Dedifferentiated amniotic fluid mesenchymal stem cell (primary cell): ENCODE measurements at regions not wholly inside any gene's neighbourhood (a gene's known extent, or its start where the extent isn't known, plus 50 kb on each side); places are given as distances from the start of the nearest gene placed in this dataset.
"Not testable (repeated sequence)": the region's sequence is repeated elsewhere in the genome, so short reads cannot be mapped to it uniquely, and the experiment has no call there.

Source experiments
- DNase-seq: peaks from one replicate; pipeline ENCODE4 v3.0.0-alpha.2; 2016; ENCODE audit errors: extremely low spot score

- DNase-seq = no peak
Measured at GRCh38 chr5:83810511-83810910, 89.9 kb upstream of the HAPLN1 start.

- DNase-seq = no peak
Measured at GRCh38 chr5:83802686-83803085, 82.0 kb upstream of the HAPLN1 start.

DNA sequence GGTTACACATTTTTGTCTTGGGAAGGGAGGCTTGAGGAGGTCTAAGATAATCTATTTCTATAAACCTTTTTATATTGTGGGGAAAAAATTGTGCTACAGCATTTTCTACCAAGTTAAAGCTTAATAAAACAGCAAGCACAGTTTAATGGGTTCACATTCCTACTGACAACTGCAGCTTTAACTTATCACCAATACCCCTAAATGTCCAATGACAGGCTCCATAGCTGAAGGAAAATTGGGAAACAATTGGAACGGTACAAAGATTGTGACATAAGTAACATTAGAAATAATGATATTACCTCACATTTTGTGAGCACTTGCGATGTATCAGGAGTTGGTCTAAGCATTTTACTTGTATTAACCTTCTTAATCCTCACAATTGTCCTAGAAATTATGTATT, 79.5 kb upstream of the HAPLN1 start:
- DNase-seq = no peak

- not testable (repeated sequence) for DNase-seq
Measured at GRCh38 chr5:83799020-83799419, 78.4 kb upstream of the HAPLN1 start.

GRCh38 chr5:83789371-83789770, 68.7 kb upstream of the HAPLN1 start:
- no peak for DNase-seq

GRCh38 chr5:83787631-83788030, 67.0 kb upstream of the HAPLN1 start:
- DNase-seq = no peak

DNA sequence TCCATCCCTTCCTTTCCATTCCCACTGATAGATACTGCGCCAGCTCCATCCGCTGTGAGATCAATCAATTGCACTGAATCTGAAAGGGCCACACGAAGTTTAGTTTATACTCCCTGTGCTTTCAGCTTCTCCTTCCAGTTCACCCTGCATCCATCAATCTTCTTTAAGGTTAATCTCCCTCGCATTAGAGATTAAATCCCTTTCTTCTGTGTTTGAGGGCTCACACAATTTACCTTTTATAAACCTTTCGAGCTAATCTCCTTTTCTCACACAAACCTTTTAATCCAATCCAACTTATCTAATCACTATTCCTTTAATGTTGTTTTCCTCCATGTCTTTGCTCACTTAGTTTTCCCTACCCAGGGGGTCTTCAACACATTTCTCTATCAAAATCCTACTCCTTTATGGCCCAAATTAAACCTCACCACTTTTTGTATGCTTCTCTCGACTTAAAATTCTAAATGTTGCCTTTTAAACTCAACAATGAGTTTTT, 64.6 kb upstream of the HAPLN1 start:
- no peak for DNase-seq

DNA sequence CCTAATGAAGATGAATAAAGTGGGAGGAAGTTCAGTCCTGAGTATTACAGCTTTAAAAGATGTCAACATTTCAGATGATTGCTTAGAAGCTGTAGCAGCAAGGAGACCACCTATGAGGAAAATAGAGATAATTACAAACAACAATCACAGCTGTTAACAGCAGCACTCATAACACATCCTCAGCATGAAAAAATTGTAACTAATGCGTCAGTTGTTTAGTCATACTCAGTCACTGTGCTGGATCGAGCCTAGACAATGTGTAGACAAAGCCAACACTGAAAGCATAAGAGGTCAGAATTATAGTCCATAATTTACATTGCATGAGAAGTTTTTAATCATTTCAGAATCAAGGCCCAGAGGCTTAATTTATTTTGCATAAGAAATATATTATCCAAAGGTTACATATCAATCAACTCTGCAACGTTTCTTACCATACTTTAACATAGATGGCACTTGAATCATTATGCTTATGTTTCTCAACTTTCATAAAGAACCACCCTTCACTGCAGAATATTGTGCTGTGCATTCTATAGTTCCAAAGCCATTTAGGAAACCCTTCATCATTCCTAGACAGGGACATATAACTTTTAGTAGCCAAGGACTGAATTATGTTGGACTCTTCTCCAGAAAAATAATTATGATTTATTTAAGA, 60.2 kb upstream of the HAPLN1 start:
- no peak for DNase-seq

- DNase-seq = no peak
Measured at GRCh38 chr5:83777856-83778255, 57.2 kb upstream of the HAPLN1 start.

- no peak for DNase-seq
Measured at GRCh38 chr5:83776437-83777031, 55.9 kb upstream of the HAPLN1 start.
